CD4-positive, alpha-beta T cell treated with Interleukin-17A for 4 hours (primary cell): ENCODE measurements at regions not wholly inside any gene's neighbourhood (a gene's known extent, or its start where the extent isn't known, plus 50 kb on each side); places are given as distances from the start of the nearest gene placed in this dataset.

ENCODE experiments used
- DNase-seq: peaks from one replicate; pipeline ENCODE4 v3.0.0-alpha.2; 2020; ENCODE audit warnings: mixed read lengths

DNA sequence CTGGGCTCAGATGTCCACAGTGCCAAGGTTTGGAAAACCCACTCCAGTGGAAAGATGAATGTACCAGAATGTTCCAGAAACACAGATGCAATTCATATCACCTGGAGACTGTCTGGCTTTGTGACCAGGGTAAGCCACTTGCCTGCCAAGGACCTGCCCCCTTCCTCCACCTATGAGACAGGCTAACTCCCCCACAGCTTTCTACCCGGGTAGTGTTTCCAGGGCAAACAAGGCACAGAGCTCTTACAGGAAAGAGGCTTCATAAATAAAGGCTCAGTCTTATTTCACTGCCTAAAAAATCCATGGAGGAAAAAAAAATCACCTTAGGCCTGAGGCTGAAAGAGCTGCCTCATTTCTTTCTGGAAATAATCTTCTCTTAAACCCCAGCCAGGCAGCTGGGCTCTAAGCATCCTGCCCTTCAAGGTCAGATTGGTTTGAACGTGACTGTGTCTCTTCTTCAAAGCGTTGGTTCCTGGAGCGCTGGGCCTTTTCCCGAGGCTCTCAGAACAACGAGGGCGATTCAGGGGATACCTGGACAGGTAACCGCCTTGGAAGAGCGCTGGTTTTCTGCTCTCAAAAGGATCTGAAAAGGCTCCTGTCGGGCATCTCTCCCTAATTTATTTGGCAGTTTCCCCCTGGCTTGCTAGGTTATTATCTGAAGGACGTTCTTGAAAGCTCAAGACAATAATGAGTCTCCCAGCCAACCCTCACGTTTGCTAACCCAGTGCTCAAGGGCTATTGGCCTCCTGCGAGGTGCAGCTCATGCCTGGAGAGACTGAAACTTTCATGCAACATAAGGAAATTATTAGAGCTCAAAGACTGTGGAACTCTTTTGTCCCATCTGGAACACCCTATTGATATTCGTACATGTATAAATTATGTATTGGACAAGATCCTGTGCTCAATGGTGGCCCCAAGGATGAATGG lies 199.2 kb upstream of the PMEPA1 start:
- DNase-seq: no peak

- no peak for DNase-seq
These were observed 198.4 kb upstream of the PMEPA1 start for GRCh38 chr20:57908226-57908625.

GRCh38 chr20:57907131-57908000 lies 197.6 kb upstream of the PMEPA1 start:
- no peak for DNase-seq

GRCh38 chr20:57905448-57905847 lies 195.6 kb upstream of the PMEPA1 start:
- no peak for DNase-seq

DNA sequence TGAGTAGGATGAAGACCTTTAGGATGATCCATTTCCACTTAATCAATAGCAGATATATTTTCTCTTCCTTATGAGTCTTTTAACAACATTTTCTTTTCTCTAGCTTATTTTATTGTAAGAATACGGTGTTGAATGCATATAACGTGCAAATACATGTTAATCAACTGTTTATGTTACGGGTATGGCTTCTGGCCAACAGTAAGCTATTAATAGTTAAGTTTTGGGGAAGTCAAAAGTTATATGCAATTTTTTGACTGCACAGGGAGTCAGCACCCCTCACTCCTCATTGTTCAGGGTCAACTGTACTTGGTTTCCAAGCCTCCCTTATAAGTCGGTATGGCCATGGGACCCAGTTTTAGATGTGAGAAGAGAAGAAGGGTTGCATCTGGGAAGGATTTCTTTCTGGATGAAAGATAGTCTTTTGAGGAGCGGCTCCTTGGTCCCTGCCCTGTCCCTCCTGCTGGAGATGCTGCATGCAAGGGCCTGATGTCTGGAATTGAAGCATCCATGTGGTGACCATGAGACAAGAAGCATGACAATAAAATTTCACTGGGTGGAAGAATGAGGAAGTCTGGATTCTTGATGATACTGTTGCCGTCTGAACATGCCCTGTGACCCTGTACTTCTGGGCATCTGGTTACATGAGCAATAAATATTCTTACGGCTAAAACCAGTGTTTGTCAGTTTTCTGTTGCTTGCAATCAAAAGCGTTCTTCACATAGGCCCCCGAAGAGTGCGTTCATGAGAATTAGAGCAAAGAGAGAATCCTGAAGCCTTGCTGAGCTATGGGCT lies 194.7 kb upstream of the PMEPA1 start:
- DNase-seq: no peak

GRCh38 chr20:57902473-57902872 lies 192.7 kb upstream of the PMEPA1 start:
- no peak for DNase-seq

GRCh38 chr20:57901526-57901925 lies 191.7 kb upstream of the PMEPA1 start:
- DNase-seq: no peak

GRCh38 chr20:57900226-57900905 lies 190.6 kb upstream of the PMEPA1 start:
- DNase-seq: no peak

GRCh38 chr20:57899554-57899953 lies 189.7 kb upstream of the PMEPA1 start:
- no peak for DNase-seq

- no peak for DNase-seq
These were observed 188.5 kb upstream of the PMEPA1 start for GRCh38 chr20:57898332-57898731.

DNA sequence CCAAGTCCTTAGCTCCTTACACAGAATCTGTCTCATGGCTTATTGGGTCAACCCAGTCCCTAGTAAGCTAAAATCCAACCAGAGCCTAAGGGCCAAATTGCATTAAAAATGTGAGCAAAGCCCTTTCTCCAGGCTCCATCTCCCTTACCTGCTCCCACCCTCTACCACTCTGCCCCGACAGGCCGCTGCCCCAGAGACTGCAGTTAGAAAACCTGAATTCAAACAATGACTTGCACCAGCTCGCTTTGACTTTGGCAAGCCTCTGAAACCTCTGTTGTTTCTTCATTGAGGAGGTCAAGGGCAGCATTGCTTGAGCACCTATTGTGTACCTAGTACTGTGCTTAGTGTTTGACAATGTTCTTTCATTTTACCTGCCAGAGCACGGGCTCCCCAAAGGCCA lies 188.1 kb upstream of the PMEPA1 start:
- no peak for DNase-seq

GRCh38 chr20:57897156-57897874 lies 187.5 kb upstream of the PMEPA1 start:
- no peak for DNase-seq

DNA sequence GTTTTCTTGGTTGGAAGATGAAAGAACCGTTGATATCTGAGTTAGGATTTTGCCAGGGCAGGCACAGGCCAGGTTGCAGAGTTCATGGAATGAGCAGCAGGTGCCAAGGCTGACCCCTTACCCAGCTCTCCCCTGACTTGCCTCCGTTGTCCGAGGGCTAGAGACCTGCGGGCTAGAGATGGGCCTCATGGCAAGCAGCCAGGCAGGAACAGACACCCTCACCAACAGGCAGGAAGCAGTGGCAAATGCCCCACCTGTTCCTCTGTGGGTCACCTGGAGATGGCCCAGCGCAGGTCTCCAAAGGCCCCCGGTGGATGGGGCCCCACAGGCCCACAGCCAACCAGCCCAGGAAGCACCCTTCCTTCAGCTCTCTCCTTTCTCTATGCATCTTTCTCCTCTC lies 186.7 kb upstream of the PMEPA1 start:
- DNase-seq: no peak

DNA sequence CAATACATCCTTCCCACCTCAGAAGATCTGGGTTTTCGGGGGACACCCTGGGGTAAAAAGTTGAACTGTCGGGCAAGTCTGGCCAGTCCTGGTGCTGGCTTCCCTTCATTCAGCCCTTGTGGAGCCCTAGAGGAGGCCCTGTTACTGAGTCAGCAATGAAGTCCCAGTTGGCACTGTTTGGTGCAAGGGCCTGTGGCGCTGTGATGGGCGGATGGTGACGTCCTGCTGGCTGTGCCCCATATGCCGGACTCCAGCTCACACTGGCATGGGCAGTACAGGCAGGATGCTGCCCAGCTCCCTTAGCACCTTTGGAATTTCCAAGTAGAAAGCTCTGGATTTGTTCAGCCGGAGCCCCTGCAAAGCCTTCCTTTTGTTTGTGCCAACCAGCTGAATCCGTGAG lies 186.2 kb upstream of the PMEPA1 start:
- DNase-seq: no peak

DNA sequence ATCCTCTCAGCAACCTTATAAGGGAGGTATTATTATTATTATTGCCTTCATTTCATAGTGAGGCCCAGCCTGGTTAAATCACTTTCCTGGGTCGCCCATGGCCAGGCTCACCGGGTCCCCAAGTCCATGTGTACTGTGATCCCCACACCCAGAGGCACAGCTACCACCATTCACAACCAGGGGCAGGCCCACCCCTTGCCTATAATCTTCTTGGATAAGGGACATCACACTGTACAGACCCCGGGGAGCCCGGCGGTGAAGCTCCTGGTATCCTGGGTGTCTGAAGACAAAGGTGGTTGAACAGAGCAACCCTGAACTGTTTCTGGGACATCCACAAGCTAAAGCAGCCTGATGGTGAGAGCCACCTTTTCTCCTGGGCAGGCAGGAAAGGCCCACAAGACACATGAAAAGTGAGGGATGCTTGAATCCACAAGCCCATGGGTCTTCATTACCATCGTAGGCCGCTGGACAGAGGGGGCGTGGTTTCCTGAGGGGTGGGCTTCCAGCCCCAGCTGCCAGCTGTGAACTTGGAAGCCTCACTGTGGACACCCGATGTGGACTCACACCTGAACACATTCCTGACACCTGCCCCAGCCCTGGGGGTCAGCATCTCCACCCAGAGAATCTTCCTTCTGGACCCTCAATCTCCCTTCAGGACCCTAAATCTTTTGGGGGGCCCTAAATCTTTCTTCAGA lies 185.5 kb upstream of the PMEPA1 start:
- DNase-seq: no peak

DNA sequence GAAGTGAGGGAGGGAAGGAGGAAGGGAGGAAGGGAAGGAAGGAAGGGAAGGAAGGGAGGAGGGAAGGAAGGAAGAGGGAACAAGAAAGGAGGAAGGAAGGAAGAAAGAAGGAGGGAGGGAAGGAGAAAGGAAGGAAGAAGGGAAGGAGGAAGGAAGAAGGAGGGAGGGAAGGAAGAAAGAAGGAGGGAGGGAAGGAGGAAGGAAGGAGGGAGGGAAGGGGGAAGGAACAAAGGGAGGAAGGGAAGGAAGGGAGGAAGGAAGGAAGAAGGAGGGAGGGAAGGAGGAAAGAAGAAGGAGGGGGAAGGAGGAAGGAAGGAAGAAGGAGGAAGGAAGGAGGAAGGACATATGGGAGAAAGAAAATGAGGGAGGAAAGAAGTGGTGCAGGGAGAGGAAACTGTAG lies 184.7 kb upstream of the PMEPA1 start:
- DNase-seq: no peak

GRCh38 chr20:57894096-57894495 lies 184.3 kb upstream of the PMEPA1 start:
- no peak for DNase-seq

GRCh38 chr20:57893366-57893999 lies 183.7 kb upstream of the PMEPA1 start:
- DNase-seq: no peak

GRCh38 chr20:57892471-57892870 lies 182.7 kb upstream of the PMEPA1 start:
- no peak for DNase-seq

GRCh38 chr20:57891014-57891413 lies 181.2 kb upstream of the PMEPA1 start:
- no peak for DNase-seq
